ENCODE measurements at regions not wholly inside any gene's neighbourhood (a gene's known extent, or its start where the extent isn't known, plus 50 kb on each side); places are given as distances from the start of the nearest gene placed in this dataset.

DNA sequence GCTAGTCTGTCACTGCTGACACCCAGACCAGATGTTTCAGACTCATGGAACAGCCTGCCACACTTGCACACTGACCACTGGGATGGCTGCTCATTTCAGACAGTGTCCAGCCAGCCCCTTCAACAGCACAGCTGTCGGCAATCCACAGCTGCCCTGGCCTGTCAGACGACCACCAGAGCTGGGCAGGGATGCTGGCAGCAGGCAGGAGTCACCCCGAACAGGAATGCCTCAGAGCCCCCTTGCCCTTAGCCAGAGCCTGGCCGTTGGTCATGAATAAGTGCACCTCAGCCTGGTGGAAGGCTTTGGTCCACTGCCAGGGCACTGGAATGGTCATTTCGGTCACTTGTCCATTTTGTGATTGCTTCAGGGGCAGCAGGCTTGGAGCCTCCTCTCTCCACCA is 149.6 kb upstream of the TCERG1L start:
- peaks cover 75% of the 10 kb centered on the region for H3K27me3 ChIP-seq
- TF ChIP-seq, protein P1, sequence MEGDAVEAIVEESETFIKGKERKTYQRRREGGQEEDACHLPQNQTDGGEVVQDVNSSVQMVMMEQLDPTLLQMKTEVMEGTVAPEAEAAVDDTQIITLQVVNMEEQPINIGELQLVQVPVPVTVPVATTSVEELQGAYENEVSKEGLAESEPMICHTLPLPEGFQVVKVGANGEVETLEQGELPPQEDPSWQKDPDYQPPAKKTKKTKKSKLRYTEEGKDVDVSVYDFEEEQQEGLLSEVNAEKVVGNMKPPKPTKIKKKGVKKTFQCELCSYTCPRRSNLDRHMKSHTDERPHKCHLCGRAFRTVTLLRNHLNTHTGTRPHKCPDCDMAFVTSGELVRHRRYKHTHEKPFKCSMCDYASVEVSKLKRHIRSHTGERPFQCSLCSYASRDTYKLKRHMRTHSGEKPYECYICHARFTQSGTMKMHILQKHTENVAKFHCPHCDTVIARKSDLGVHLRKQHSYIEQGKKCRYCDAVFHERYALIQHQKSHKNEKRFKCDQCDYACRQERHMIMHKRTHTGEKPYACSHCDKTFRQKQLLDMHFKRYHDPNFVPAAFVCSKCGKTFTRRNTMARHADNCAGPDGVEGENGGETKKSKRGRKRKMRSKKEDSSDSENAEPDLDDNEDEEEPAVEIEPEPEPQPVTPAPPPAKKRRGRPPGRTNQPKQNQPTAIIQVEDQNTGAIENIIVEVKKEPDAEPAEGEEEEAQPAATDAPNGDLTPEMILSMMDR (IDR thresholded peaks at IDR 0.05) = no peak
- TF ChIP-seq POLR2A (IDR thresholded peaks at IDR 0.05) (no peak), EP300 (IDR thresholded peaks at IDR 0.05) (no peak), POLR2AphosphoS5 (IDR thresholded peaks at IDR 0.05) (no peak)
- H3K27ac ChIP-seq = no peak overlapping the region
- no peaks in the 10 kb centered on the region for H3K36me3 ChIP-seq
- H3K9me3 ChIP-seq = no peaks in the 10 kb centered on the region
- no peak overlapping the region for H3K4me3 ChIP-seq
- no CpG with 5 or more reads among the region's 5 CpGs for WGBS, 2 donors (ENCODE audit: low coverage in 1 of 2)
- no peaks in the 10 kb centered on the region for H3K4me1 ChIP-seq
- ATAC-seq = no peak

DNA sequence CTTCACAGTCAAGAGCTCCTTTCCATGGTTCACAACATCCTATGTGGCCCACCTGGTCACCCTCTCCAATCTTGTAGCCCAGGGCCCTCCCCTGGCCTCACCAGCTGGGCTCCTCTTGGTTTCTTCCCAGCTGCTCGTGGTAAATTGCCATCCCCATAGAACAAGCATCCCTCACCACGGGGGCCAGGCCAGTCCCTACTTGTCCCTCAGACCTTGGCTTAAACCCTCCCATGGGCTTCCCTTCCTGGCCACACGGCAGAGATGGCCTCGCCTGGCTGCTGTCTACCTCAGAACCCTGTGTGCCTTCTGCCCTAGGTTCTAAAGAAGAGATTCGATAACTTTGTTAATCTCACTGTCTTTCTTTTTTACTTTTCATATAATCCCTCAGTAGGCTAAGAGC is 153.3 kb upstream of the TCERG1L start:
- Histone ChIP-seq H3K4me3 (no peak overlapping the region), H3K27ac (no peak overlapping the region), H3K27me3 (peaks cover 66% of the 10 kb centered on the region), H3K36me3 (no peaks in the 10 kb centered on the region), H3K4me1 (no peaks in the 10 kb centered on the region), H3K9me3 (no peaks in the 10 kb centered on the region)
- 89 to 90% methylated on average over 3 to 5 of the region's 5 CpGs for WGBS, 2 donors (ENCODE audit: low coverage in 1 of 2)
- TF ChIP-seq, protein P1 (IDR thresholded peaks at IDR 0.05) = no peak
- TF ChIP-seq POLR2A (IDR thresholded peaks at IDR 0.05) (no peak), EP300 (IDR thresholded peaks at IDR 0.05) (no peak), POLR2AphosphoS5 (IDR thresholded peaks at IDR 0.05) (no peak)
- ATAC-seq = no peak

DNA sequence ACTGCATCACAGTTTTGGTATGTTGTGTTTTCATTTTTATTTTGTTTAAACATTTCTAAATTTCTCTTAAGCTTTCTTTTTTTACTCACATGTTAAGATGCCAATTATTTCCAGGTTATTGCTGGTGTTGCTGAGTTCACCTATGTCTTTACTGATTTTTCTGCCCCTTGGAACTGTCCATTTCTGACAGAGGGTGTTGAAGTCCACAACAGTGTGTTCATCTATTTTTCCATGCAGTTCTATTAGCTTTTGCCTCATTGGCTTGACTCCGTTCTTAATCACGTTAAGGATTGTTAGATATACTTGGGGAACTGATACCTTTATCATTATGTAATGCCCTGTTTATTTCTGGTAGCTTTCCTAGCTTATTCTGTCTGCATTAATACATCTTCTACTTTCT is 158.0 kb upstream of the TCERG1L start:
- H3K4me1 ChIP-seq = no peaks in the 10 kb centered on the region
- H3K9me3 ChIP-seq = no peaks in the 10 kb centered on the region
- peaks cover 47% of the 10 kb centered on the region for H3K27me3 ChIP-seq
- H3K36me3 ChIP-seq = no peaks in the 10 kb centered on the region
- no peak overlapping the region for H3K4me3 ChIP-seq
- 63 to 92% methylated on average over 2 of the region's 2 CpGs for WGBS, 2 donors (ENCODE audit: low coverage in 1 of 2)
- no peak overlapping the region for H3K27ac ChIP-seq
- TF ChIP-seq, protein P1 (IDR thresholded peaks at IDR 0.05) = no peak
- TF ChIP-seq POLR2AphosphoS5 (IDR thresholded peaks at IDR 0.05) (no peak), POLR2A (IDR thresholded peaks at IDR 0.05) (no peak), EP300 (IDR thresholded peaks at IDR 0.05) (no peak)
- ATAC-seq = no peak

DNA sequence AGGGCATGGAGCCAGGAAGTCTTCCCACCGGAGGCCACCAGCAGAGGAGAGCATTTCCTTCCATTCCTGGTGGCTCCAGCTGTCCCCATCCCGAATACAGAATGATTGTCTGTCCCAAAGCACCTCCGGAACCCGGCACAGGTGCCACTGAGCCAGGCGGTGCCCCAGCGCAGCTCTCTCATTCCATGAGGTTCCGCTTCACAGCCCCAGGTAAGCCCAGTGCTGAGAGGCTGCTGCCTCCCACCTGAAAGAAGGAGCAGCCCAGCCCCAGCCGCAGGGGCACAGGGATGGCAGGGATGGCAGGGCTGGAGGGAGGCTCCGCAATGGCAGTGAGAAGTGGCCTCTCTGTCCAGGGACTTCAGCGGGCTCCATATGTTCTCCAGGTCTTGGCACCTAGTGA is 162.1 kb upstream of the TCERG1L start:
- Histone ChIP-seq H3K27ac (no peak overlapping the region), H3K9me3 (no peaks in the 10 kb centered on the region), H3K4me1 (no peaks in the 10 kb centered on the region), H3K4me3 (no peak overlapping the region), H3K36me3 (no peaks in the 10 kb centered on the region), H3K27me3 (peaks cover 68% of the 10 kb centered on the region)
- TF ChIP-seq POLR2AphosphoS5 (IDR thresholded peaks at IDR 0.05) = no peak
- TF ChIP-seq, protein P1 (IDR thresholded peaks at IDR 0.05) = no peak
- TF ChIP-seq EP300 (IDR thresholded peaks at IDR 0.05) = no peak
- TF ChIP-seq POLR2A (IDR thresholded peaks at IDR 0.05) = no peak
- no CpG with 5 or more reads among the region's 10 CpGs for WGBS, 2 donors (ENCODE audit: low coverage in 1 of 2)
- no peak for ATAC-seq

DNA sequence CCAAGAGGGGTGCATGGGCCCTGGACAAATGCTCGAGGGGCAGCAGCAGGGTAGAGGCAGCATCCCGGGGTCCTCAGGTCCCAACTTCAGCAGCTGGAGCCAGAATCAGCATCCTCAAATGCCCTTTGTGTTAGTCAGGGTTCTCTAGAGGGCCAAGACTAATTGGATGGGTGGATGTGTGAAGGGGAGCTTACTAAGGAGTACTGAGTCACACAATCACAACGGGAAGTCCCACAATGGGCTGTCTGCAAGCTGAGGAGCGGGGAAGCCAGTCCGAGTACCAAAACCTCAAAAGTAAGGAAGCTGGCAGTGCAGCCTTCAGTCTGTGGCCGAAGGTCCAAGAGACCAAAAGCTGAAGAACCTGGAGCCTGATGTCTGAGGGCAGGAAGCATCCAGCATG is 162.9 kb upstream of the TCERG1L start:
- Histone ChIP-seq H3K36me3 (no peaks in the 10 kb centered on the region), H3K27ac (no peak overlapping the region), H3K4me3 (no peak overlapping the region), H3K4me1 (no peaks in the 10 kb centered on the region), H3K27me3 (peaks cover 75% of the 10 kb centered on the region), H3K9me3 (no peaks in the 10 kb centered on the region)
- ATAC-seq = no peak
- TF ChIP-seq, protein P1 (IDR thresholded peaks at IDR 0.05) = no peak
- TF ChIP-seq EP300 (IDR thresholded peaks at IDR 0.05) (no peak), POLR2A (IDR thresholded peaks at IDR 0.05) (no peak), POLR2AphosphoS5 (IDR thresholded peaks at IDR 0.05) (no peak)
- WGBS, 2 donors (ENCODE audit: low coverage in 1 of 2) = 60% methylated on average over 1 of the region's 6 CpGs; no CpG with 5 or more reads in 1 of the 2 donors

Data from gastroesophageal sphincter (tissue), 4 donors.